Keratinocyte (primary cell): ENCODE measurements at regions not wholly inside any gene's neighbourhood (a gene's known extent, or its start where the extent isn't known, plus 50 kb on each side); places are given as distances from the start of the nearest gene placed in this dataset.
A peak's percentile ranks its signal among the peaks of the same experiment; 100 is the strongest.

ENCODE experiments used
- DNase-seq: peaks from one replicate; pipeline ENCODE4 v3.0.0-alpha.2; 2011; ENCODE audit warnings: low read depth, missing footprints, low spot score
- FAIRE-seq: peaks from 2 replicates; lab custom pipeline; 2011; peaks lifted over from hg19 to GRCh38; lab: Jason Lieb, UNC
- H2AFZ ChIP-seq: 2 replicates; pipeline ENCODE4 v1.6.0; 2012; ENCODE audit warnings: low read length, control low read depth, inconsistent platforms; ENCODE audit not compliant: control insufficient read depth
- H3K27ac ChIP-seq: 2 replicates; pipeline ENCODE4 v1.5.1; 2011; ENCODE audit warnings: low read length; ENCODE audit not compliant: control insufficient read depth, insufficient read depth
- H3K27me3 ChIP-seq: 3 replicates; pipeline ENCODE4 v1.6.0; 2011; ENCODE audit warnings: low read length; ENCODE audit not compliant: control insufficient read depth, insufficient read depth; ENCODE audit errors: extremely low read depth
- H3K36me3 ChIP-seq, 2 experiments: 2 replicates in 1 of 2; 3 replicates in 1 of 2; pipeline ENCODE4 v1.5.1; 2011; ENCODE audit warnings: low read length in 2 of 2, mild to moderate bottlenecking in 1 of 2; ENCODE audit not compliant: control insufficient read depth in 2 of 2, insufficient read depth in 2 of 2; ENCODE audit errors: extremely low read depth in 1 of 2
- H3K4me1 ChIP-seq: 3 replicates; pipeline ENCODE4 v1.5.1; 2011; ENCODE audit warnings: low read length; ENCODE audit not compliant: control insufficient read depth, insufficient read depth; ENCODE audit errors: extremely low read depth
- H3K4me2 ChIP-seq: 3 replicates; pipeline ENCODE4 v1.6.0; 2011; ENCODE audit warnings: low read depth, low read length; ENCODE audit not compliant: control insufficient read depth, insufficient read depth; ENCODE audit errors: extremely low read depth
- H3K4me3 ChIP-seq, 3 experiments: fragments of 200-600 bp in 1 of 3; sonication (generic) in 1 of 3; 2 replicates in 2 of 3; 3 replicates in 1 of 3; pipeline ENCODE4 v1.5.1; 2011 to 2016; ENCODE audit warnings: low read length in 3 of 3, mild to moderate bottlenecking in 3 of 3, control low read depth in 2 of 3, inconsistent platforms in 1 of 3, low read depth in 1 of 3, mixed read lengths in 1 of 3, mixed run types in 1 of 3, moderate library complexity in 1 of 3; ENCODE audit not compliant: control insufficient read depth in 2 of 3, insufficient read depth in 2 of 3; ENCODE audit errors: extremely low read depth in 1 of 3
- H3K79me2 ChIP-seq: 2 replicates; pipeline ENCODE4 v1.6.0; 2012; ENCODE audit warnings: low read length; ENCODE audit not compliant: control insufficient read depth, insufficient read depth
- H3K9ac ChIP-seq: 3 replicates; pipeline ENCODE4 v1.6.0; 2011; ENCODE audit warnings: low read length; ENCODE audit not compliant: control insufficient read depth, insufficient read depth; ENCODE audit errors: extremely low read depth
- H3K9me1 ChIP-seq: 3 replicates; pipeline ENCODE4 v1.6.0; 2011; ENCODE audit warnings: low read length; ENCODE audit not compliant: control insufficient read depth, insufficient read depth; ENCODE audit errors: extremely low read depth
- H3K9me3 ChIP-seq: 2 replicates; pipeline ENCODE4 v1.5.1; 2012; ENCODE audit warnings: low read depth, low read length; ENCODE audit not compliant: control insufficient read depth
- H4K20me1 ChIP-seq: 3 replicates; pipeline ENCODE4 v1.6.0; 2011; ENCODE audit warnings: low read length; ENCODE audit not compliant: control insufficient read depth, insufficient read depth; ENCODE audit errors: extremely low read depth
- EZH2 ChIP-seq: IDR thresholded peaks from one replicate; pipeline ENCODE4 v1.6.1; 2012; ENCODE audit warnings: inconsistent platforms, mild to moderate bottlenecking, low read length, moderate library complexity
- dilution Hi-C: fragments of 300-500 bp; cut with MboI; formaldehyde crosslinking; loops from one replicate; pipeline ENCODE4 v1.7.0; 2020; ENCODE audit warnings: low sequenced_read_pairs; ENCODE audit not compliant: extremely low pct_ligation_motif_present
- TF ChIP-seq, protein P1 (sequence below), 3 experiments: IDR thresholded peaks in 1 of 3; conservative IDR thresholded peaks in 1 of 3; optimal IDR thresholded peaks in 1 of 3; 2 replicates in 2 of 3; 3 replicates in 1 of 3; pipeline versions ENCODE3 to v1.5.1; 2011; ENCODE audit warnings: low read length in 3 of 3, mild to moderate bottlenecking in 3 of 3, moderate library complexity in 2 of 3, control low read depth in 1 of 3, inconsistent platforms in 1 of 3; ENCODE audit not compliant: insufficient read depth in 2 of 3; ENCODE audit errors: extremely low read depth in 1 of 3

DNA sequence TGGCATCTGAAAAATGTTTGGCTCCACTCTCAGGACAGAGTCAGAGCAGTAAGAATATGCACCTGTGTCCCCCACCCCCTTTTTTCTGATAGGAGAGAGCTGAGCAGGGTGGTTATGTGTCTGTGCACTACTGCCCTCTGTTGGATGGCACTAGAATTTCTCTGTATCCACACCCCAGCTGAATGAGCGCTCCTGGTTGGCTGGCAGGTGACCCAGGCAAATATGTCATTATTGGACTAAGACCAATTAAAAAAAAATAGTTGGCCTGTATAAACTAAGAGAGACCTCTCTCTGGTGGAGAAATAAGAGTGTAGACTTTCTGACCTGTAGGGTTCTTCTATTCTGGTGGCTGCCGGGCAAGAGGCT is 107.0 kb downstream of the PTCSC3 start:
- Histone ChIP-seq H3K27me3 (no peaks in the 10 kb centered on the region), H3K4me2 (peak overlapping the region; percentile 81), H3K9me3 (no peaks in the 10 kb centered on the region), H3K79me2 (no peaks in the 10 kb centered on the region), H3K4me3 (peak overlapping the region in 2 of 3 experiments; percentile 8 to 43), H3K9me1 (no peaks in the 10 kb centered on the region), H3K9ac (peak overlapping the region; percentile 24), H3K27ac (peak overlapping the region; percentile 78), H4K20me1 (no peaks in the 10 kb centered on the region), H3K36me3 (no peaks in the 10 kb centered on the region), H3K4me1 (peaks cover 35% of the 10 kb centered on the region), H2AFZ (peak overlapping the region; percentile 27)
- no peak for TF ChIP-seq EZH2
- TF ChIP-seq, protein P1, sequence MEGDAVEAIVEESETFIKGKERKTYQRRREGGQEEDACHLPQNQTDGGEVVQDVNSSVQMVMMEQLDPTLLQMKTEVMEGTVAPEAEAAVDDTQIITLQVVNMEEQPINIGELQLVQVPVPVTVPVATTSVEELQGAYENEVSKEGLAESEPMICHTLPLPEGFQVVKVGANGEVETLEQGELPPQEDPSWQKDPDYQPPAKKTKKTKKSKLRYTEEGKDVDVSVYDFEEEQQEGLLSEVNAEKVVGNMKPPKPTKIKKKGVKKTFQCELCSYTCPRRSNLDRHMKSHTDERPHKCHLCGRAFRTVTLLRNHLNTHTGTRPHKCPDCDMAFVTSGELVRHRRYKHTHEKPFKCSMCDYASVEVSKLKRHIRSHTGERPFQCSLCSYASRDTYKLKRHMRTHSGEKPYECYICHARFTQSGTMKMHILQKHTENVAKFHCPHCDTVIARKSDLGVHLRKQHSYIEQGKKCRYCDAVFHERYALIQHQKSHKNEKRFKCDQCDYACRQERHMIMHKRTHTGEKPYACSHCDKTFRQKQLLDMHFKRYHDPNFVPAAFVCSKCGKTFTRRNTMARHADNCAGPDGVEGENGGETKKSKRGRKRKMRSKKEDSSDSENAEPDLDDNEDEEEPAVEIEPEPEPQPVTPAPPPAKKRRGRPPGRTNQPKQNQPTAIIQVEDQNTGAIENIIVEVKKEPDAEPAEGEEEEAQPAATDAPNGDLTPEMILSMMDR (optimal IDR thresholded peaks at IDR 0.05 in 1 of 3, IDR thresholded peaks at IDR 0.05 in 1 of 3, conservative IDR thresholded peaks at IDR 0.05 in 1 of 3; ENCODE audit: extremely low read depth in 1 of 3, insufficient read depth in 2 of 3, low read length in 3 of 3) = peak; percentile 74 to 83 (median 83)
- peak; percentile 45 for DNase-seq
- peak; percentile 51 for FAIRE-seq
- dilution Hi-C loops = no loop called here

DNA sequence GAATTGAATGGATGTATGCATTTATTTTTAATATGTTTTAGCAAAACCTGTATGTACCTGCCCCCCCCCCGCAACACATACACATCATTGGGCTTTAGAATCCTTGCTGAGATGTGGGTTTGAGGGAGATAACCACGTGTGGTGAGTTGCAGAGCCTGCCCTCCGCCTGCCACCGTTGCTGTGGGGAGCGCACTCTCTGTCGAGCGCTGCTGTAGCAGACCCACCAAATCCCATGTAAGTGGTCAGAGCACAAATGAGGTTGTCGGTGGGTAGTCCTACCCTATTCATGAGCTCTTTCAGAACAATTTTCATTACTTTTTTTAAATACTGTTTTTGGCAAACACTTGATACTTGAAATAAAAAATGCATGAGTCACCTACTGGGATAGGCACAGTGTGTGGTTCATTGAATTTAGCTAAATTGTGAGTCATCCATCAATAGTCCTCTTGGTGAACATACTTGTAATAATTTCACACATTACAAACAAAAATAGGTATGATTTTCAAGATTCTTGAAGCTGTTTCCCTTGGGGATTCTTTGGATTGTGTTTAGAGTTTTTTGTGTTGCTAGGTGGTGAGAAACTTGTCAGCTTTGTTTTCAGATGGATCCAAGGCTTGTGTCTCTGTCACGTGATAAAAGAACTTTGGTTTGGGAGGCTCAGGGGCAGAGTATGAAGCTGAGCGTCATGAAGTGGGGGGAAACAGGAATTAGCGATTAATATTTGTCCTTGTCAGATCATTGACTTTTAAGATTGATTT is 107.6 kb downstream of the PTCSC3 start:
- peak overlapping the region; percentile 27 for H2AFZ ChIP-seq
- H3K27me3 ChIP-seq = no peaks in the 10 kb centered on the region
- peak overlapping the region; percentile 81 for H3K4me2 ChIP-seq
- H3K9me1 ChIP-seq = no peaks in the 10 kb centered on the region
- DNase-seq = peak; percentile 50
- no peaks in the 10 kb centered on the region for H3K79me2 ChIP-seq
- H3K9ac ChIP-seq = peak overlapping the region; percentile 24
- dilution Hi-C loops = no loop called here
- no peaks in the 10 kb centered on the region for H3K36me3 ChIP-seq
- H3K4me1 ChIP-seq = peaks cover 35% of the 10 kb centered on the region
- no peaks in the 10 kb centered on the region for H3K9me3 ChIP-seq
- TF ChIP-seq EZH2 = no peak
- TF ChIP-seq, protein P1 (optimal IDR thresholded peaks at IDR 0.05 in 1 of 3, IDR thresholded peaks at IDR 0.05 in 1 of 3, conservative IDR thresholded peaks at IDR 0.05 in 1 of 3; ENCODE audit: extremely low read depth in 1 of 3, insufficient read depth in 2 of 3, low read length in 3 of 3) = no peak
- peak overlapping the region in 2 of 3 experiments; percentile 8 to 43 for H3K4me3 ChIP-seq
- FAIRE-seq = peak; percentile 5
- peak overlapping the region; percentile 78 for H3K27ac ChIP-seq
- no peaks in the 10 kb centered on the region for H4K20me1 ChIP-seq
